ENCODE measurements at regions not wholly inside any gene's neighbourhood (a gene's known extent, or its start where the extent isn't known, plus 50 kb on each side); places are given as distances from the start of the nearest gene placed in this dataset.

DNA sequence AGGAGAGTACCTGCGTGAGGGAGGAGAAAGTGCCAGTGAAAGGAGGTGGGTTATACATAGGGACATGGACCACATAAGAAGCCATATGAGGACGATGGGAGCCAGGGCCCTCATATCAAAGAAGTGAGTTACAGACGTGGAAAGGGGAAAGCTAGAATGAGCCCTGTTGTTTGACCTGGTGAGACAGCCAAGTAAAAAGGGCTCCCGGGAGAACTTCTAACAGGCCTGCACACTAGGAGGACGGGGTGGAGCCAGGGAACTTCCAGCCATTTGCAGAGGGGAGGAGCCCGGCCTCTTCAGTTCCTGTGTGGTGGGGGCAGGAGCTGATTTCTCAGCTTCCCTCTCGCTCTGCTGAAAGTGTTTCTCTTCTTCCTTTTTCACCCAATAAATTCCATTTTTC is 84.1 kb upstream of the SLC66A3 start:
- TF ChIP-seq, protein P1, sequence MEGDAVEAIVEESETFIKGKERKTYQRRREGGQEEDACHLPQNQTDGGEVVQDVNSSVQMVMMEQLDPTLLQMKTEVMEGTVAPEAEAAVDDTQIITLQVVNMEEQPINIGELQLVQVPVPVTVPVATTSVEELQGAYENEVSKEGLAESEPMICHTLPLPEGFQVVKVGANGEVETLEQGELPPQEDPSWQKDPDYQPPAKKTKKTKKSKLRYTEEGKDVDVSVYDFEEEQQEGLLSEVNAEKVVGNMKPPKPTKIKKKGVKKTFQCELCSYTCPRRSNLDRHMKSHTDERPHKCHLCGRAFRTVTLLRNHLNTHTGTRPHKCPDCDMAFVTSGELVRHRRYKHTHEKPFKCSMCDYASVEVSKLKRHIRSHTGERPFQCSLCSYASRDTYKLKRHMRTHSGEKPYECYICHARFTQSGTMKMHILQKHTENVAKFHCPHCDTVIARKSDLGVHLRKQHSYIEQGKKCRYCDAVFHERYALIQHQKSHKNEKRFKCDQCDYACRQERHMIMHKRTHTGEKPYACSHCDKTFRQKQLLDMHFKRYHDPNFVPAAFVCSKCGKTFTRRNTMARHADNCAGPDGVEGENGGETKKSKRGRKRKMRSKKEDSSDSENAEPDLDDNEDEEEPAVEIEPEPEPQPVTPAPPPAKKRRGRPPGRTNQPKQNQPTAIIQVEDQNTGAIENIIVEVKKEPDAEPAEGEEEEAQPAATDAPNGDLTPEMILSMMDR (IDR thresholded peaks at IDR 0.05): no peak
- no peak for TF ChIP-seq ZFX (IDR thresholded peaks at IDR 0.05; ENCODE audit: borderline replicate concordance)
